ENCODE measurements at regions not wholly inside any gene's neighbourhood (a gene's known extent, or its start where the extent isn't known, plus 50 kb on each side); places are given as distances from the start of the nearest gene placed in this dataset.

DNA sequence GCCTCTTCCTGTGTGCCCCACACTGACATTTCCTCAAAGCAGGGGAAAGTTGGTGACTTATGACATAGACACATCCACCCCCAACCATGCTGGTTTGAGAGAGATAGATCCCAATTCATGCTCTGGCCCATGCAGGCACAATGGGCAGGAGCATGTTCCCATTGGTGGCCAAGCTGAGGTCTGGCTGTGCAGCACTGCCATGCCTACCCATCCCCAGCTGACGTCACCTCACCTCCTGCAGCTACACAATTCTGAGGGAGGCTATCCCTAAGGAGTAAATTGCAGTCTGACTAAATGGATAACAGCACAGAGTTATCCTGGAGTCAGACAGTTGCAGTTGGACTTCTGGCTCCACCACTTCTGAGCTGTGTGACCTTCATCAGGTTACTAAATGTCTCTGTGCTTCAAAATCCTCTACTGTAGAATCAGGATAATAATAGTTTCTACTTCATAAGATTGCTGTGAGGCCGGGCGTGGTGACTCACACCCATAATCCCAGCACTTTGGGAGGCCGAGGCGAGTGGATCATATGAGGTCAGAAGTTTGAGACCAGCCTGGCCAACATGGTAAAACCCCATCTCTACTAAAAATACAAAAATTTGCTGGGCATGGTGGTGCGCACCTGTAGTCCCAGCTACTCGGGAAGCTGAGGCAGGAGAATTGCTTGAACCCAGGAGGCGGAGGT lies 323.9 kb downstream of the BCL11B start:
- Histone ChIP-seq H2AFZ (ENCODE audit: low read depth) (no peak overlapping the region), H3K4me3 (ENCODE audit: low read depth in 2 of 2, low read length in 1 of 2) (no peak overlapping the region), H3K27ac (ENCODE audit: low read depth in 2 of 2, low read length in 1 of 2) (no peak overlapping the region), H3K27me3 (ENCODE audit: insufficient read depth) (peaks cover 23% of the 10 kb centered on the region), H3K36me3 (replicated peaks in 1 of 2; ENCODE audit: control insufficient read depth in 1 of 2, insufficient read depth in 2 of 2, low read length in 1 of 2) (no peaks in the 10 kb centered on the region), H3K4me2 (no peak overlapping the region), H3F3A (replicated peaks; ENCODE audit: insufficient read depth) (peaks cover 3% of the 10 kb centered on the region), H3K9ac (no peak overlapping the region), H3K4me1 (ENCODE audit: control insufficient read depth in 1 of 2, insufficient read depth in 2 of 2, low read depth in 1 of 2, low read length in 1 of 2) (no peaks in the 10 kb centered on the region), H3K9me2 (no peaks in the 10 kb centered on the region), H4K20me1 (ENCODE audit: insufficient read depth) (no peaks in the 10 kb centered on the region), H3K79me2 (ENCODE audit: insufficient read depth) (no peaks in the 10 kb centered on the region), H3K9me3 (no peaks in the 10 kb centered on the region)
- no peak for TF ChIP-seq JUND (IDR thresholded peaks at IDR 0.05)
- TF ChIP-seq EZH2phosphoT487 (IDR thresholded peaks at IDR 0.05; ENCODE audit: borderline replicate concordance, low read depth) = no peak
- no peak for TF ChIP-seq MXI1 (IDR thresholded peaks at IDR 0.05; ENCODE audit: low read depth, low read length)
- no peak for TF ChIP-seq GABPA (IDR thresholded peaks at IDR 0.05; ENCODE audit: low read depth)
- TF ChIP-seq RXRA (IDR thresholded peaks at IDR 0.05; ENCODE audit: borderline replicate concordance, low read depth) = no peak
- TF ChIP-seq, protein P1, sequence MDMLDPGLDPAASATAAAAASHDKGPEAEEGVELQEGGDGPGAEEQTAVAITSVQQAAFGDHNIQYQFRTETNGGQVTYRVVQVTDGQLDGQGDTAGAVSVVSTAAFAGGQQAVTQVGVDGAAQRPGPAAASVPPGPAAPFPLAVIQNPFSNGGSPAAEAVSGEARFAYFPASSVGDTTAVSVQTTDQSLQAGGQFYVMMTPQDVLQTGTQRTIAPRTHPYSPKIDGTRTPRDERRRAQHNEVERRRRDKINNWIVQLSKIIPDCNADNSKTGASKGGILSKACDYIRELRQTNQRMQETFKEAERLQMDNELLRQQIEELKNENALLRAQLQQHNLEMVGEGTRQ (IDR thresholded peaks at IDR 0.05; ENCODE audit: borderline replicate concordance, low read depth, low read length) = no peak
- no peak for TF ChIP-seq YY1 (IDR thresholded peaks at IDR 0.05; ENCODE audit: low read depth)
- TF ChIP-seq FOXJ3 (CRISPR knock-in tag; IDR thresholded peaks at IDR 0.05) = no peak
- TF ChIP-seq, protein P2, sequence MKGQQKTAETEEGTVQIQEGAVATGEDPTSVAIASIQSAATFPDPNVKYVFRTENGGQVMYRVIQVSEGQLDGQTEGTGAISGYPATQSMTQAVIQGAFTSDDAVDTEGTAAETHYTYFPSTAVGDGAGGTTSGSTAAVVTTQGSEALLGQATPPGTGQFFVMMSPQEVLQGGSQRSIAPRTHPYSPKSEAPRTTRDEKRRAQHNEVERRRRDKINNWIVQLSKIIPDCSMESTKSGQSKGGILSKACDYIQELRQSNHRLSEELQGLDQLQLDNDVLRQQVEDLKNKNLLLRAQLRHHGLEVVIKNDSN (IDR thresholded peaks at IDR 0.05; ENCODE audit: borderline replicate concordance, low read depth) = no peak
- no peak for TF ChIP-seq CHD2 (IDR thresholded peaks at IDR 0.05; ENCODE audit: low read length, partially characterized antibody)
- TF ChIP-seq TAF1 (IDR thresholded peaks at IDR 0.05; ENCODE audit: borderline replicate concordance, low read depth, low read length) = no peak
- TF ChIP-seq, protein P3, sequence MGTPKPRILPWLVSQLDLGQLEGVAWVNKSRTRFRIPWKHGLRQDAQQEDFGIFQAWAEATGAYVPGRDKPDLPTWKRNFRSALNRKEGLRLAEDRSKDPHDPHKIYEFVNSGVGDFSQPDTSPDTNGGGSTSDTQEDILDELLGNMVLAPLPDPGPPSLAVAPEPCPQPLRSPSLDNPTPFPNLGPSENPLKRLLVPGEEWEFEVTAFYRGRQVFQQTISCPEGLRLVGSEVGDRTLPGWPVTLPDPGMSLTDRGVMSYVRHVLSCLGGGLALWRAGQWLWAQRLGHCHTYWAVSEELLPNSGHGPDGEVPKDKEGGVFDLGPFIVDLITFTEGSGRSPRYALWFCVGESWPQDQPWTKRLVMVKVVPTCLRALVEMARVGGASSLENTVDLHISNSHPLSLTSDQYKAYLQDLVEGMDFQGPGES (IDR thresholded peaks at IDR 0.05; ENCODE audit: low read depth, low read length) = no peak
- no peak for TF ChIP-seq NRF1 (IDR thresholded peaks at IDR 0.05; ENCODE audit: low read depth, low read length)
- TF ChIP-seq, protein P4, sequence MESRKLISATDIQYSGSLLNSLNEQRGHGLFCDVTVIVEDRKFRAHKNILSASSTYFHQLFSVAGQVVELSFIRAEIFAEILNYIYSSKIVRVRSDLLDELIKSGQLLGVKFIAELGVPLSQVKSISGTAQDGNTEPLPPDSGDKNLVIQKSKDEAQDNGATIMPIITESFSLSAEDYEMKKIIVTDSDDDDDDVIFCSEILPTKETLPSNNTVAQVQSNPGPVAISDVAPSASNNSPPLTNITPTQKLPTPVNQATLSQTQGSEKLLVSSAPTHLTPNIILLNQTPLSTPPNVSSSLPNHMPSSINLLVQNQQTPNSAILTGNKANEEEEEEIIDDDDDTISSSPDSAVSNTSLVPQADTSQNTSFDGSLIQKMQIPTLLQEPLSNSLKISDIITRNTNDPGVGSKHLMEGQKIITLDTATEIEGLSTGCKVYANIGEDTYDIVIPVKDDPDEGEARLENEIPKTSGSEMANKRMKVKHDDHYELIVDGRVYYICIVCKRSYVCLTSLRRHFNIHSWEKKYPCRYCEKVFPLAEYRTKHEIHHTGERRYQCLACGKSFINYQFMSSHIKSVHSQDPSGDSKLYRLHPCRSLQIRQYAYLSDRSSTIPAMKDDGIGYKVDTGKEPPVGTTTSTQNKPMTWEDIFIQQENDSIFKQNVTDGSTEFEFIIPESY (IDR thresholded peaks at IDR 0.05; ENCODE audit: borderline replicate concordance, low read depth) = no peak
- no peak for TF ChIP-seq RCOR1 (IDR thresholded peaks at IDR 0.05; ENCODE audit: low read length)
- TF ChIP-seq, protein P5, sequence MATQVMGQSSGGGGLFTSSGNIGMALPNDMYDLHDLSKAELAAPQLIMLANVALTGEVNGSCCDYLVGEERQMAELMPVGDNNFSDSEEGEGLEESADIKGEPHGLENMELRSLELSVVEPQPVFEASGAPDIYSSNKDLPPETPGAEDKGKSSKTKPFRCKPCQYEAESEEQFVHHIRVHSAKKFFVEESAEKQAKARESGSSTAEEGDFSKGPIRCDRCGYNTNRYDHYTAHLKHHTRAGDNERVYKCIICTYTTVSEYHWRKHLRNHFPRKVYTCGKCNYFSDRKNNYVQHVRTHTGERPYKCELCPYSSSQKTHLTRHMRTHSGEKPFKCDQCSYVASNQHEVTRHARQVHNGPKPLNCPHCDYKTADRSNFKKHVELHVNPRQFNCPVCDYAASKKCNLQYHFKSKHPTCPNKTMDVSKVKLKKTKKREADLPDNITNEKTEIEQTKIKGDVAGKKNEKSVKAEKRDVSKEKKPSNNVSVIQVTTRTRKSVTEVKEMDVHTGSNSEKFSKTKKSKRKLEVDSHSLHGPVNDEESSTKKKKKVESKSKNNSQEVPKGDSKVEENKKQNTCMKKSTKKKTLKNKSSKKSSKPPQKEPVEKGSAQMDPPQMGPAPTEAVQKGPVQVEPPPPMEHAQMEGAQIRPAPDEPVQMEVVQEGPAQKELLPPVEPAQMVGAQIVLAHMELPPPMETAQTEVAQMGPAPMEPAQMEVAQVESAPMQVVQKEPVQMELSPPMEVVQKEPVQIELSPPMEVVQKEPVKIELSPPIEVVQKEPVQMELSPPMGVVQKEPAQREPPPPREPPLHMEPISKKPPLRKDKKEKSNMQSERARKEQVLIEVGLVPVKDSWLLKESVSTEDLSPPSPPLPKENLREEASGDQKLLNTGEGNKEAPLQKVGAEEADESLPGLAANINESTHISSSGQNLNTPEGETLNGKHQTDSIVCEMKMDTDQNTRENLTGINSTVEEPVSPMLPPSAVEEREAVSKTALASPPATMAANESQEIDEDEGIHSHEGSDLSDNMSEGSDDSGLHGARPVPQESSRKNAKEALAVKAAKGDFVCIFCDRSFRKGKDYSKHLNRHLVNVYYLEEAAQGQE (IDR thresholded peaks at IDR 0.05; ENCODE audit: low read depth, low read length) = no peak
- TF ChIP-seq MEF2A (IDR thresholded peaks at IDR 0.05; ENCODE audit: borderline replicate concordance, low read depth) = no peak
- TF ChIP-seq POLR2AphosphoS5 (IDR thresholded peaks at IDR 0.05; ENCODE audit: low read depth, low read length) = no peak
- CTCF ChIA-PET = interaction anchor here (1.0 kb wide), 1 partner anchor 23 kb away, joined by 3 read pairs; no protein-coding TSS in a partner anchor
- POLR2A ChIA-PET = no interaction called here
- DNase-seq = no peak
- 12% methylated on average over 8 of the region's 8 CpGs for WGBS (ENCODE audit: low lambda C conversion rate)

All from SK-N-SH (cell line).